HFF-Myc (cell line): ENCODE measurements at regions not wholly inside any gene's neighbourhood (a gene's known extent, or its start where the extent isn't known, plus 50 kb on each side); places are given as distances from the start of the nearest gene placed in this dataset.

Source experiments
- DNase-seq: peaks from one replicate; pipeline ENCODE4 v3.0.0-alpha.2; 2011; ENCODE audit warnings: low read depth; ENCODE audit errors: extremely low read depth
- H3K4me3 ChIP-seq: replicated peaks from 2 replicates; pipeline ENCODE4 v1.5.1; 2011; ENCODE audit warnings: low read depth, mild to moderate bottlenecking, control low read depth, low read length
- TF ChIP-seq, protein P1 (sequence below): IDR thresholded peaks from 2 replicates; pipeline ENCODE4 v1.5.1; 2012; ENCODE audit warnings: mild to moderate bottlenecking, low read depth, low read length, control low read depth; ENCODE audit errors: missing control alignments

DNA sequence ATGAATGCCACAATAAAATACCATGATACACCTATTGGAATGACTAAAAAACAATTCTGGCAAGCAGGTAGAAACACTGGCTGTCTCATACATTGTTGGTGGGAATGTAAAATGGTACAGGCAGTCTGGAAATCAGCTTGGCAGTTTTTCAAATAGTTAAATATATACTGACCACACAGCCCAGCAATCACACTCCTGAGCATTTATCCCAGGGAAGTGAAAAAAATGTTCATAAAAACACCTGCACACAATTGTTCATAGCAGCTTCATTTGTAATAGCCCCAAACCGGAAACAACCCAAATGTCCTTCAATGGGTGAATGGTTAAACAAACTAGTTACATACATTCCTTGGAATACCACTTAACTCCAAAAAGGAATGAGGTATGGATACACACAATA is 137.2 kb downstream of the TFCP2L1 start:
- TF ChIP-seq, protein P1, sequence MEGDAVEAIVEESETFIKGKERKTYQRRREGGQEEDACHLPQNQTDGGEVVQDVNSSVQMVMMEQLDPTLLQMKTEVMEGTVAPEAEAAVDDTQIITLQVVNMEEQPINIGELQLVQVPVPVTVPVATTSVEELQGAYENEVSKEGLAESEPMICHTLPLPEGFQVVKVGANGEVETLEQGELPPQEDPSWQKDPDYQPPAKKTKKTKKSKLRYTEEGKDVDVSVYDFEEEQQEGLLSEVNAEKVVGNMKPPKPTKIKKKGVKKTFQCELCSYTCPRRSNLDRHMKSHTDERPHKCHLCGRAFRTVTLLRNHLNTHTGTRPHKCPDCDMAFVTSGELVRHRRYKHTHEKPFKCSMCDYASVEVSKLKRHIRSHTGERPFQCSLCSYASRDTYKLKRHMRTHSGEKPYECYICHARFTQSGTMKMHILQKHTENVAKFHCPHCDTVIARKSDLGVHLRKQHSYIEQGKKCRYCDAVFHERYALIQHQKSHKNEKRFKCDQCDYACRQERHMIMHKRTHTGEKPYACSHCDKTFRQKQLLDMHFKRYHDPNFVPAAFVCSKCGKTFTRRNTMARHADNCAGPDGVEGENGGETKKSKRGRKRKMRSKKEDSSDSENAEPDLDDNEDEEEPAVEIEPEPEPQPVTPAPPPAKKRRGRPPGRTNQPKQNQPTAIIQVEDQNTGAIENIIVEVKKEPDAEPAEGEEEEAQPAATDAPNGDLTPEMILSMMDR, result no peak
- H3K4me3 ChIP-seq, result no peak overlapping the region
- DNase-seq, result no peak

DNA sequence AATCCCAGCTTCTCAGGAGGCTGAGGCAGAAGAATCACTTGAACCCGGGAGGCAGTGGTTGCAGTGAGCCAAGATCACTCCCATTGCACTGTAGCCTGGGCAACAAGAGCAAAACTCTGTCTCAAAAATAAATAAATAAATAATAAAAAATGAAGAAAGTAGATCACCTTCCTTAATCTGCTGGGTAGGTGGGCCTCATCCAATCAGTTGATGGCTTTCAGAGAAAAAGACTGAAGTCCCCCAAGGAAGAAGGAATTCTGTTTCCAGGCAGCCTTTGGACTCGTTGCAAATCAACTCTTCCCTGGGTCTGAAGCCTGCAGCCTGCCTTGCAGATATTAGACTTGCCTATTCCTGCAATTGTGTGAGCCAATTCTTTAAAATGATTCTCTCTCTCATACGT is 136.5 kb downstream of the TFCP2L1 start:
- no peak overlapping the region for H3K4me3 ChIP-seq
- TF ChIP-seq, protein P1, result no peak
- no peak for DNase-seq

DNA sequence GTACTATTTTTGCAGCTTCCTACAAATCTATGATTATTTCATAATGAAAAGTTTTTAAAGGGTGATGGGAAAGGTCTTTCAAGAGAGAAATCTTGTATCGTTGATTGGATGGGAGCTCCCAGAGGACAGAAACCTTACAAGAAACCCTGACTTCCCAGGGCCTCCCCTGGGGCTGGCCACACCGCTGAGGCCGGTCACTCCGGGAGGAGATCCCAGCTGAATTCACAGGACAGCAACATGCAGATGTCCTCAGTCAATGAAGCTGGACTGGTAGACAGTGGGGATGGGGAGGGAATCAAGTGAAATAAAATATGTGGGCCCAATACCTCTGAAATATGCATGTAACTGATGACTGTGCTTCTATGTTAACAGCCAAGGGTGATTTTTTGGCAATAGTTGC is 135.6 kb downstream of the TFCP2L1 start:
- no peak for DNase-seq
- H3K4me3 ChIP-seq, result no peak overlapping the region
- TF ChIP-seq, protein P1, result no peak

DNA sequence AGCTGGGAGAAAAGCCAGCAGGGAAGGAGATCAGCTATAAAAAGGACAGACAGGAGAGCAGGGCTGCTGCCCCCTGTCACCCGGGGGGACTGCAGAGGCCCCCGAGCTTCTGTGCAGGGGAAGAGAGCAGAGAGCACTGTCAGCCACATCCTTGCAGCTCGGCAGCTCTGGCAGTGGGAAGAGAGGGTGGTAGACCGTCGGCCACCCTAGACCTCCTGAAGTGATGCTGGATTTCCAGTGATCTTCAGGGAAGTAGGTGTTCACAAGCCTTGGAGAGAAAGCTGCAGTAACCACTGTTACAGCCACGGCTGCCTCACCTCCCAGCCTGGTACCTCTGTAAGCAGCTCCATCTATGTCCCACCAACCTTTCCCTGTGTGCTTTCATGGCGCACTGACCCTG is 134.9 kb downstream of the TFCP2L1 start:
- TF ChIP-seq, protein P1, result no peak
- no peak overlapping the region for H3K4me3 ChIP-seq
- no peak for DNase-seq

DNA sequence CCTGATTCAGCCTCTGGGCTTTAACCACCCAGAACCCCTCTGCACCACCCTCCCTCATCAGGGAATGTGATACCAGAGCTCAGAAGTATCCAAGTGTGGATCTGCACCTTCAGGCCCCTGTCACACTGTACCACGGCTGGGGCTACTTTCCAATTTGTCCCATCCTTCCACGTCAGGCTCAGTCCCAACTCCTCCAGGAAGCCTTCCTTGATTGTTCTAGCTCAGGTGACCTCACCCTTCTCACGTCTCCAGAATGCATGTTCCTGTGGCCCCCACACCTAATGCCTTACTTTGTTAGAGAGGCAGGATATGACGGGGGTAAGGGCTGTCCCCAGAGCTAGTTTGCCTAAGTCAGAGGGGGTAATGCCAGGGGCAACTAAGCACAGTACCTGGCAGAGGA is 134.3 kb downstream of the TFCP2L1 start:
- H3K4me3 ChIP-seq, result no peak overlapping the region
- DNase-seq, result no peak
- TF ChIP-seq, protein P1, result no peak

DNA sequence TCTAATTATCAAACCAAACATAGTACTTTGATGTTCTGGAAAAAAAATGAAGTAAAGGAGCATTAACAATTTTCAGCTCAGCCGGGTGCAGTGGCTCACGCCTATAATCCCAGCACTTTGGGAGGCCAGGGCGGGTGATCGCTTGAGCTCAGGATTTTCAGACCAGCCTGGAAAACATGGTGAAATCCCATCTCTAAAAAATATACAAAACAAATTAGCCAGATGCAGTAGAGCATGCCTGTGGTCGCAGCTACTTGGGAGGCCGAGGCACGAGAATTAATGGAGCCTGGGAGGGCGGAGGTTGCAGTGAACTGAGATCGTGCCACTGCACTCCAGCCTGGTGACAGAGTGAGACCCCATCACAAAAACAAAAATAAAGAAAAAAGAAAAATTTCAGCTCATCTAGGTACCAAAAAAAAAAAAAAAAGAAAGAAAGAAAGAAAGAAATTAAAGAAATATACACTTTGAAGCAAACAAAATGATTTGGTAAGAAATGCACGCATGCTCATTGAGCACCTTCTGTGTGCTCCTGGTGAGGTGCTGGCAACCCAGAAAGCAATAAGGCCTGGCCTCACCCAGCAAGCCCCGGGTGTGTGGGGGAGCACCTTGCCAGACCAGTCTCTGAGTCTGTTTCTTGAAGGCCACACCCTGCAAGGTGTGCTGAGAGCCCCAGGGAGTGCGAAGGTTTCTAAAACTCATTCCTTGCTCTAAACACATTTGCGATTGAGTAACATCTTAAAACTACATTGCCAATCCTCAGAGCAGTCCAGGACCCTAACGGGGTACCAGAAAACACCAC is 133.5 kb downstream of the TFCP2L1 start:
- no peak for DNase-seq
- TF ChIP-seq, protein P1, result no peak
- H3K4me3 ChIP-seq, result no peak overlapping the region

DNA sequence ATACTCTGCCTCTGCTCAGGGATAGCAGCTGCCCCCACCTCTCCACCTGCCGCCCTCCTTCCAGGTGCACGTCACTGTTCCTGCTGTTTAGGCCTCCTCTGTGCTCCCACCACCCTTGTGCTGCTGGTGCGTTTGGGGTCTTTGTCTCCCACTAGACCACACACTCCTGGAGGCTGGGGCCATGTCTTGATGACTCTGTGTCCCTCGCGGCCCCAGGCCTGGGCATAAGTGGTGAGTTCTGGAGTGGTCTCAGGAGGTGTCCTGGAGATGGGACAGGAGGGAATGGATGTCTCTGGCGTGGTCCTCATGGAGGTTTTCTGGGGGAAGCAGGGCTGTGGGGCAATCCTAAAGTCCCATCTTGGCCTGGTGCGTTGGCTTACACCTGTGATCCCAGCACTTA is 132.1 kb downstream of the TFCP2L1 start:
- no peak overlapping the region for H3K4me3 ChIP-seq
- TF ChIP-seq, protein P1, result no peak
- no peak for DNase-seq
